H1 (cell line): ENCODE measurements at regions not wholly inside any gene's neighbourhood (a gene's known extent, or its start where the extent isn't known, plus 50 kb on each side); places are given as distances from the start of the nearest gene placed in this dataset.

Experiments
- CTCF ChIA-PET: fragments of 300-600 bp; sonication (Branson Sonifier 250); formaldehyde crosslinking; loops from one replicate; lab custom pipeline; 2021; ENCODE audit not compliant: partially characterized antibody; lab: Charles Lee
- POLR2A ChIA-PET: fragments of 300-600 bp; sonication (Branson Sonifier 250); formaldehyde crosslinking; loops from one replicate; lab custom pipeline; 2021; ENCODE audit warnings: inconsistent platforms; ENCODE audit not compliant: partially characterized antibody; lab: Charles Lee
- DNase-seq, 2 experiments: peaks; one replicate each; pipeline versions ENCODE4 v3.0.0 to v3.0.0-alpha.2; 2010 to 2022; ENCODE audit warnings: low spot score in 2 of 2, low read depth in 1 of 2, mixed read lengths in 1 of 2
- FAIRE-seq: peaks from 2 replicates; lab custom pipeline; 2011; peaks lifted over from hg19 to GRCh38; lab: Jason Lieb, UNC
- H2AFZ ChIP-seq: 2 replicates; pipeline ENCODE4 v1.8.1; 2012; ENCODE audit warnings: low read length, inconsistent platforms
- H2AK5ac ChIP-seq: 2 replicates; pipeline ENCODE4 v1.6.1; 2013; ENCODE audit warnings: low read depth, low read length
- H2BK120ac ChIP-seq: replicated peaks from 2 replicates; pipeline ENCODE3; 2013; ENCODE audit warnings: low read depth, low read length, inconsistent platforms
- H2BK12ac ChIP-seq: 2 replicates; pipeline ENCODE4 v1.6.1; 2013; ENCODE audit warnings: low read depth, low read length
- H2BK15ac ChIP-seq: 2 replicates; pipeline ENCODE4 v1.6.1; 2013; ENCODE audit warnings: low read length
- H2BK20ac ChIP-seq: 2 replicates; pipeline ENCODE4 v1.6.1; 2013; ENCODE audit warnings: low read length
- H2BK5ac ChIP-seq: 2 replicates; pipeline ENCODE4 v1.6.1; 2013; ENCODE audit warnings: low read depth, low read length
- H3K14ac ChIP-seq: 2 replicates; pipeline ENCODE4 v1.6.1; 2013; ENCODE audit warnings: inconsistent platforms; ENCODE audit not compliant: insufficient read length
- H3K18ac ChIP-seq: 2 replicates; pipeline ENCODE4 v1.6.1; 2013; ENCODE audit warnings: low read length; ENCODE audit errors: extremely low read depth
- H3K23ac ChIP-seq: 2 replicates; pipeline ENCODE4 v1.6.1; 2013; ENCODE audit warnings: inconsistent platforms; ENCODE audit not compliant: insufficient read length
- H3K23me2 ChIP-seq: 2 replicates; pipeline ENCODE4 v1.6.1; 2013; ENCODE audit warnings: low read depth, low read length
- H3K27ac ChIP-seq: 2 replicates; pipeline ENCODE4 v1.6.1; 2011; ENCODE audit warnings: low read depth, low read length, inconsistent platforms
- H3K27me3 ChIP-seq, 4 experiments: replicated peaks in 1 of 4; 1 replicate in 1 of 4; 2 replicates in 3 of 4; pipeline versions ENCODE4 v1.6.1 to v1.8.1; 2011 to 2013; ENCODE audit warnings: low read length in 3 of 4, mild to moderate bottlenecking in 3 of 4, inconsistent platforms in 2 of 4, mixed read lengths in 2 of 4, moderate library complexity in 1 of 4; ENCODE audit not compliant: control insufficient read depth in 3 of 4, insufficient read depth in 3 of 4; ENCODE audit errors: extremely low read depth in 1 of 4
- H3K36me3 ChIP-seq, 4 experiments: 2 replicates each; pipeline versions ENCODE4 v1.6.1 to v1.8.1; 2011 to 2013; ENCODE audit warnings: mild to moderate bottlenecking in 4 of 4, low read length in 3 of 4, moderate library complexity in 2 of 4, control low read depth in 1 of 4, inconsistent platforms in 1 of 4; ENCODE audit not compliant: insufficient read depth in 4 of 4, control insufficient read depth in 2 of 4
- H3K4ac ChIP-seq: replicated peaks from 2 replicates; pipeline ENCODE3; 2013; ENCODE audit warnings: low read length, low read depth, mixed read lengths, inconsistent platforms; ENCODE audit not compliant: insufficient read length
- H3K4me1 ChIP-seq, 4 experiments: replicated peaks in 1 of 4; 1 replicate in 1 of 4; 2 replicates in 3 of 4; pipeline versions ENCODE4 v1.6.1 to v1.8.1; 2011 to 2013; ENCODE audit warnings: low read length in 3 of 4, inconsistent platforms in 2 of 4, mixed read lengths in 1 of 4; ENCODE audit not compliant: insufficient read depth in 4 of 4, control insufficient read depth in 3 of 4
- H3K4me2 ChIP-seq, 2 experiments: 2 replicates each; pipeline versions ENCODE4 v1.6.1 to v1.8.1; 2011 to 2013; ENCODE audit warnings: low read depth in 2 of 2, low read length in 2 of 2, control low read depth in 1 of 2, inconsistent platforms in 1 of 2, mild to moderate bottlenecking in 1 of 2; ENCODE audit not compliant: insufficient read depth in 1 of 2
- H3K4me3 ChIP-seq, 4 experiments: fragments of 200-600, 300-600 bp in 1 of 4; sonication (generic), shearing (Covaris generic), sonication (Bioruptor Twin) in 1 of 4; 2 replicates each; pipeline versions ENCODE4 v1.5.1 to v1.8.1; 2011 to 2016; ENCODE audit warnings: low read length in 4 of 4, low read depth in 3 of 4, control low read depth in 2 of 4, inconsistent platforms in 2 of 4, mild to moderate bottlenecking in 2 of 4, mixed read lengths in 1 of 4, moderate library complexity in 1 of 4; ENCODE audit not compliant: insufficient read depth in 2 of 4; ENCODE audit errors: extremely low read depth in 1 of 4
- H3K56ac ChIP-seq: replicated peaks from 2 replicates; pipeline ENCODE3; 2013; ENCODE audit warnings: low read depth, mild to moderate bottlenecking, mixed read lengths, low read length, inconsistent platforms; ENCODE audit not compliant: insufficient read length
- H3K79me1 ChIP-seq: 2 replicates; pipeline ENCODE4 v1.6.1; 2013; ENCODE audit warnings: low read depth, low read length, control low read depth
- H3K79me2 ChIP-seq, 2 experiments: 2 replicates each; pipeline versions ENCODE4 v1.6.1 to v1.8.1; 2012 to 2013; ENCODE audit warnings: low read length in 2 of 2, mild to moderate bottlenecking in 2 of 2, inconsistent platforms in 1 of 2; ENCODE audit not compliant: insufficient read depth in 2 of 2, control insufficient read depth in 1 of 2
- H3K9ac ChIP-seq, 4 experiments: replicated peaks in 1 of 4; 1 replicate in 1 of 4; 2 replicates in 3 of 4; pipeline versions ENCODE4 v1.6.1 to v1.8.1; 2011 to 2013; ENCODE audit warnings: low read depth in 3 of 4, low read length in 3 of 4, control low read depth in 2 of 4, mild to moderate bottlenecking in 2 of 4, moderate library complexity in 2 of 4, inconsistent platforms in 1 of 4; ENCODE audit errors: extremely low read depth in 1 of 4
- H3K9me3 ChIP-seq, 2 experiments: 2 replicates each; pipeline versions ENCODE4 v1.6.1 to v1.8.1; 2012 to 2013; ENCODE audit warnings: mild to moderate bottlenecking in 2 of 2, moderate library complexity in 2 of 2, control low read depth in 1 of 2, inconsistent platforms in 1 of 2, low read depth in 1 of 2, low read length in 1 of 2, mixed read lengths in 1 of 2; ENCODE audit not compliant: insufficient read depth in 2 of 2
- H4K20me1 ChIP-seq, 2 experiments: replicated peaks in 1 of 2; 2 replicates each; pipeline versions ENCODE3 to v1.8.1; 2011 to 2013; ENCODE audit warnings: inconsistent platforms in 2 of 2, low read length in 2 of 2, mild to moderate bottlenecking in 1 of 2; ENCODE audit not compliant: insufficient read depth in 2 of 2, control insufficient read depth in 1 of 2
- H4K5ac ChIP-seq: 2 replicates; pipeline ENCODE4 v1.6.1; 2013; ENCODE audit warnings: low read length, low read depth, mixed read lengths, inconsistent platforms; ENCODE audit not compliant: insufficient read length
- H4K8ac ChIP-seq: 2 replicates; pipeline ENCODE4 v1.8.0; 2013; ENCODE audit warnings: mild to moderate bottlenecking, moderate library complexity, low read length, inconsistent platforms; ENCODE audit not compliant: insufficient read depth; ENCODE audit errors: extremely low read depth
- H4K91ac ChIP-seq: replicated peaks from 2 replicates; pipeline ENCODE3; 2013; ENCODE audit warnings: low read length, mixed read lengths, inconsistent platforms; ENCODE audit not compliant: insufficient read length
- SP4 ChIP-seq: IDR thresholded peaks from 2 replicates; pipeline ENCODE4 v1.6.1; 2012; ENCODE audit warnings: low read length, inconsistent platforms
- WGBS, 2 experiments: shearing (Covaris generic) in 1 of 2; methylation state at CpG; one replicate each; pipeline versions ENCODE4 v1.1.6 to v1.1.7; 2013 to 2015; ENCODE audit warnings: low lambda C conversion rate in 2 of 2, mixed read lengths in 2 of 2, inconsistent platforms in 1 of 2, low coverage in 1 of 2, missing lambda C conversion rate in 1 of 2; ENCODE audit not compliant: insufficient replicate concordance in 2 of 2, insufficient coverage in 1 of 2, insufficient read length in 1 of 2; ENCODE audit errors: extremely low coverage in 1 of 2, missing lambda C conversion rate in 1 of 2; 5-methylcytosine and 5-hydroxymethylcytosine counted together

DNA sequence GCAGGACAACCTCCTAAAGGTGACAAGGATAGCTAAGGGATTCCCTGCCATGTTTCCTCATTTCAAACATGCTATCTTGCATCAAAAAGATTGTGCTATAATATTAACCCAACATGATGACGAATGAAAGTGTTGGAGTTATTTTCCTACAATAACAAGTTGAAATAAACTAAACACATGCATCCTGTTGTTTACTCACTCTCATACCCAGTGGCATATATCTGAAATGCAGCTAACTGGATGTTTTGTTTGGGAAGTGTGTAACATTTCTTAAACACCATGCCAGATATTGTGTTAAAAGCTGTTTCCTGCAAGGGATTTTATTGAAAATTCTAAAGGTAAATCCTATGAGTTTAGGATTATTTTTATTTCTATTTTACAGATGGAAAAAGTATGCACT is 139.6 kb downstream of the TFPI2 start:
- Histone ChIP-seq H3K4ac (no peak overlapping the region), H3K79me1 (no peaks in the 10 kb centered on the region), H2BK5ac (no peak overlapping the region), H3K9me3 (0 out of 4 replicates have a peak, but pooled peaks cover 2 to 3% of the 10 kb centered on the region in 2 experiments), H3K36me3 (no peaks in the 10 kb centered on the region; a peak in 1 of 8 replicates), H3K23ac (no peak overlapping the region), H3K4me2 (no peak overlapping the region), H3K18ac (no peak overlapping the region), H3K23me2 (no peaks in the 10 kb centered on the region), H2AFZ (no peak overlapping the region), H3K56ac (no peak overlapping the region), H4K8ac (no peak overlapping the region), H3K4me3 (no peak overlapping the region), H3K9ac (no peak overlapping the region), H2BK15ac (no peak overlapping the region), H3K27ac (no peak overlapping the region), H4K91ac (no peak overlapping the region), H2BK120ac (no peak overlapping the region), H4K20me1 (no peaks in the 10 kb centered on the region), H3K27me3 (no peaks in the 10 kb centered on the region), H2BK20ac (no peak overlapping the region), H2BK12ac (no peak overlapping the region), H3K79me2 (no peaks in the 10 kb centered on the region), H2AK5ac (no peak overlapping the region), H3K14ac (no peak overlapping the region), H3K4me1 (no peaks in the 10 kb centered on the region), H4K5ac (no peak overlapping the region)
- DNase-seq (no peak), FAIRE-seq (no peak)
- ChIA-PET CTCF (interaction anchor here (0.8 to 2.3 kb wide), 3 partner anchors 8 to 130 kb away, joined by 3 to 8 read pairs (median 8); no protein-coding TSS in a partner anchor), POLR2A (no interaction called here)
- TF ChIP-seq SP4 = no peak
- WGBS, 2 experiments = 95% methylated on average over 1 of the region's 1 CpG; no CpG with 5 or more reads in 1 of the 2 experiments
